Stimulated activated CD4-positive, alpha-beta T cell treated with anti-CD3 and anti-CD28 coated beads, Interleukin-4, amount 100 ng/mL, for 24 hours (primary cell): ENCODE measurements at regions not wholly inside any gene's neighbourhood (a gene's known extent, or its start where the extent isn't known, plus 50 kb on each side); places are given as distances from the start of the nearest gene placed in this dataset.
"Not testable (repeated sequence)": the region's sequence is repeated elsewhere in the genome, so short reads cannot be mapped to it uniquely, and the experiment has no call there.

Experiments used
- DNase-seq: peaks from one replicate; pipeline ENCODE4 v3.0.0-alpha.2; 2020

DNA sequence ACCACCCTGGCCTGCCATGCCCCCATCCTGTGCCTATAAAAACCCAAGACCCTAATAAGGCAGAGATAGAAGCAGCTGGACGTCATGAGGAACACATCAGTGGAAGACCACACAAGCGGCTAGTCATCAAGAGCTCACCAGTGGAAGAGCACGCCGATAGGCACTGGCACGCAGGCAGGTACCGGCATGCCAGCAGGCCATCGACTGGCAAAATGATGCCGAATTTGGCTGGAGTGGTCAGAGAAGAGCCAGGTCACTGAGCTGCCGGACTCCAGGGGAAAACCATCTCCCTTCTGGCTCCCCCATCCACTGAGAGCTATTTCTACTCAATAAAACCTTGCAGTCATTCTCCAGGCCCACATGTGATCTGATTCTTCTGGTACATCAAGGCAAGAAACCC, 227.6 kb upstream of the EXOC2 start:
- DNase-seq = no peak

DNA sequence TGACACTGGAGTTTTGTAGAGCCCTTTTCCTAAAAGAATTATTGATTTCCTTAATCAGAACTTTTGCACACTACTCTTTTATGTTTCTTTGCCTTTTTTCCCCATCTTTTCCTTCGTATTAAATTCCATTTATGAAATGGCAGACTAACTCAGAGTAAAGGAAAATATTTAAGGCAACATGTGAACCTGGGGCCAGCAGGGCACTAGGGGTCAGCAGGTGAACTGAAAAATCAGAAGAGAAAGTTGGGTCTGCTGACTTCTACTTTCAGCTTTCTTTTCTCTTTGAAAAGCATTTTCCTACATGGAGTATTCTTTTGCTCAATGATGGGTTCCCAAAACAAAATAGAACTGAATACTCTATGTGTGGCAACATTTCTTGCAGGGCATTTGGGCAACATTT, 226.6 kb upstream of the EXOC2 start:
- DNase-seq = no peak

DNA sequence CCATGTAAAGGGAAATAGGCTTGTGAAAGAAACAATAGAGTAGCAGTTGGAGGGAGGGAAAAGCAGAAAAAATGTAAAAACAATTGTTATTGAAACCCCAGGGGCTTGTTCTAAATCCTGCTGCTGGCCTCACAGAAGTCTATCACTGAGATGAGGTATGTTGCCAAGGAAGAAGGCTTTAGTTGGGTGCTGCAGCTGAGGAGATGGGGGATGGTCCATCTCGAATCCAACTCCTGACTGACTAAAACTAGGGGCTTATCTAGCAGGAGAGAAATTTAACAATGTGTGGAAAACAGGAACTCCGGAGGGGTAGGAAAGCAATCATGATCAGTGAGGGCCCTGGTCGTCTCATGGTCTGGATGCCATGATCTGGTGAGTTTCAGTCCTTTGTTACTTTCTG, 225.0 kb upstream of the EXOC2 start:
- DNase-seq = no peak

DNA sequence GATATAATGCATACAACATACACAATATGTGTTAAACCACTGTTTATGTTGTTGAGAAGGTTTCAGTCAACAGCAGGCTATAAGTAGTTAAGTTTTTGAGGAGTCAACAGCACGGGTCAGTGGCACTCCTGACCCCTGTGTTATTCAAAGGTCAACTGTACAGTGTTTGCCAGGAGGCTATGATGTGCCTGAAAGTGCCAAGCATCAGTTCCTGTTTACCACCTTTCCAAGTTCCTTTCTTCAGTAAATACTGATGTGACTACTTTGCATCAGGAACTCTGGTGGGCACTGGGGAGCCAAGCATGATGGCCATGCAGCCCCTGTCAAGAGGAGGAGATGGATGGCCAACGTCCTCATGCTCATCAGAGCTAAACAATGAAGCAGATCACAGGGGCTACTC, 224.4 kb upstream of the EXOC2 start:
- no peak for DNase-seq

DNA sequence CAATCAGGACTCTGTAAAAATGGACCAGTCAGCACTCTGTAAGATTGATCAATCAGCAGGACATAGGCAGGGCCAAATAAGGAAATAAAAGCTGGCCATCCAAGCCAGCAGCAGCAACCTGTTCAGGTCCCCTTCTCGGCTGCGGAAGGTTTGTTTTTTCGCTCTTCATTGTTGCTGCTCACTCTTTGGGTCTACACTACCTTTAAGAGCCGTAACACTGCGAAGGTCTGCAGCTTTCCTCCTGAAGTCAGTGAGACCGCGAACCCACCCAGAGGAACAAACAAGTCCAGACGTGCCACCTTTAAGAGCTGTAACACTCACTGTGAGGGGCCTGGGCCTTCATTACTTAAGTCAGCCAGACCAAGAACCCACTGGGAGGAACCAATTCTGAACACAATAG, 223.2 kb upstream of the EXOC2 start:
- no peak for DNase-seq

DNA sequence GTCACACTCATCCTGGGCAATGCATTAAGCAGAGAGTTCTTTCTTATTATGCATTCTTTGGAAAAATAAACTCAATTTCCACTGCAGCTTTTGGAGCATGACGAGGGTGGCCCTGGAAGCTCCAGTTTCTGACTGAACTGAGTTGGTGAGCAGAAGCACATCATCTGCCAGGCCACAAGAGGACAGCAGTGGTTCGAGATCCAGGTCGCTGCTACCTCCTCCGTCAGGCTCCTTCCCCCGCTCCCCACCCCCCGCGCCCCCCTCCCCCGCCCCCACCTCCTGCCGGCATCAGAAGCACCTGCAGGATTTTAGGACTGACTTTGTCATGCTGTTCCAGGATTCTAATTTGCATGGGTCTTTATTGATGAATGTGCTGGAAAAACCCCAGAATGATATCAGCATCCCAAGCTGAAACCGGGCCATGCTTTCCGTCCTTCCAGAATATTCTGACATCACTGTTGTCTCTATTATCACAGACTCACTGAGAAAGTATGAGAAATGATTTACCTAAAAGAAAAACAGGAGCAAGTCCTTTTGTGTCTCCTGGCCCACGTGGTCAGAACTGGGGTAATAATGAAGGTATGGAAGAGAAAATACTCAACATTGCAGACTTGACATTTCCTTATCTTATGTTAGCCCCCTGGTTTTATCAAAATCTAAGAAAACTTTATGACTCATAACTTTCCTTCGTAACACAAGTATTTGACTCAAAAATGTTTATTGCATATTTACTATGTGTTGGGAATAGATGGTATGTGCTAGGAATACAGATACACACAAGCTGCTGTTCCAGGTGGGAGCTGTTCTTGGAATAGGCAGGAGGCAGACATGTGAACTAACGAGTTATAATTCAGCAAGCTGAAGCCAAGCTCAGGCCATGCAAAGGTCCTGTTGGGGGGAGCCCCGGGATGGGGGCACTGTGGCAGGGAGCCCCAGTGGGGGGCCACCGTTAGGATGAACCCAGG, 220.2 kb upstream of the EXOC2 start:
- DNase-seq = no peak

DNA sequence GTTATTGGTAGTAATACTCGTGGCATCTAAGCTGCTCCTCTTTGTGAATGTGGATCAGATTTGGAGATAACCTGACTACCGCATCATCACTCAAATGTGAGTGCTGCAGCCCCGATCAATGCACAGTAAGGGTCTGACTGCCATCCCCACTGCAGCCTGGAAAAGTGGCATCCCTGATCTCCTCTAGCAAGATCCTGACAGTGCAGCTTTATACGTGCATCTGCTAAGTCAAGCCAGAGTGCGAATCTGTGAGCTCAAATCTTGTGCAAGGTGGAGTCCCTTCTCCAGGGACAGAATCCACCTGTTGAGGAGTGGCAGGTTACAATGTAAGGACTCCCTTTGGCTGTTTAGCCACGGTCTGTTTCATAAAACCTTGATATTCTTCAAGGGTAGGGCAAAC, 215.0 kb upstream of the EXOC2 start:
- no peak for DNase-seq

DNA sequence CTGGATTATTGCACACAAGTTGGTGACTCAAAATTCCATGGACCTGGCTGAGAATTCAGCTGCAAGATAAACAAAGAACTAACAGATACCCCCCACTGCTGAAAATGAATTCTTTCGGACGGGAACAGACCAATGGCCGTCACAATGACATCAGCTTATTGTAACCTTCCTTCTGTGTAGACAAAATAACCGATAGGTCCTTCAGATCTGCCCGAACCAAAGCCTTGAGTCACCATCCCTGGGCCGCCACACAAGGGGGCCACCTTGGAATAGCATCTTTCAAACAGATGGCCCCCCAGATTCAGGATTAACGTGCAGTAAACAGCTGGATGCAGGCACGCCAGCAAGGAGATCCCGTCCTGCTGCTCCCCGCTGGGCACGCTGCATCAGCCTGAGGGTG, 214.0 kb upstream of the EXOC2 start:
- DNase-seq = no peak

DNA sequence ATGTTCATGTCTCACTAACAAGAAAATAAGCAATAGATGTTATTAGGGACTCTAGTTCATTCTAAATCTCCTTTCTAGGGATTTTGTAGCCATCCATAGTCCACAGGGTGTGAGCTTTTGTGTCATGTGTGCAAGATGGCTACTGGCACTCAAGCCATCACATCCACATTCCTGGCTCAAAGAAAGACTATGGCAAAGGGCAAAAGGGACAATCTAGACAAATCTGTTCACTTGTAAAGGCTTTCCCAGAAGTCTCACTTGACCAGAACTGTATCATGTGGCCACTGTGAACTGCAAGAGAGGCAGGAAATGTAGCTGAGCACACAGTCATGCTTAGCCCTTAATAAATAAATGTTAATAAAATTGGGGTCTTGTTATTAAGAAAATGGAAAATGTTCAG, 212.6 kb upstream of the EXOC2 start:
- DNase-seq = no peak

DNA sequence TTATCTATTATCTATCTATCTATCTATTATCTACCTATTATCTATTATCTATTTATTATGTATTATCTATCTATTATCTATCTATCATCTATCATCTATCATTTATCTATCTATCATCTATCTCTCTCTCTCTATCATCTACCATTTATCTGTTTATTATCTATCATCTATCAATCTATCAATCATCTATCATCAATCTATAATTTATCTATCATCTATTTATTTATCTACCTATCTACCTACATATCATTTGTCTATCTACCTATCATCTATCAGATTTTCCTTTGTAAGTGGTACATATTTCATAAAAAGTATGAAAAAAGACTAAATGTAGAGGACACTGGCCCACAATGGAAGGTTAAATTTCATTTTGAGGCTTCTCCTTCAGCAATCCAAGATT, 212.1 kb upstream of the EXOC2 start:
- no peak for DNase-seq

DNA sequence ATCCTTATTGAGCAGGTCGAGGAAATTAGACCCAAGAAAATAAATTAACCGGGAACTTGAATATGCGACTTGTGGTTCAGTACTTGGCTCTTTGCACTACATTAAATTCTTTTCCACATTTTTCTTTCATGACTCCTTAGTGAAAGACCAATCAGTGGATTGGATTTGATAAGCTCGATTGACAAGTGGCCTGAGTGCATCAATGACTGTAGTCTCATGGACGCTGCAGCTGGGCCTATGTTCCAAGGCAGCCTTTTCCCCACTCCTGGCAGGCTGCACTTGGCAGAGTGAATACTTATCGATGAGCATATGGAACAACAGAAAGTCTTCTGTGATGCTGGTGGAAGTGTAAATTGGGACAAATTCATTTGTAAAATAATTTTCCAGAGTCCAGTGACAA, 210.8 kb upstream of the EXOC2 start:
- DNase-seq = no peak

DNA sequence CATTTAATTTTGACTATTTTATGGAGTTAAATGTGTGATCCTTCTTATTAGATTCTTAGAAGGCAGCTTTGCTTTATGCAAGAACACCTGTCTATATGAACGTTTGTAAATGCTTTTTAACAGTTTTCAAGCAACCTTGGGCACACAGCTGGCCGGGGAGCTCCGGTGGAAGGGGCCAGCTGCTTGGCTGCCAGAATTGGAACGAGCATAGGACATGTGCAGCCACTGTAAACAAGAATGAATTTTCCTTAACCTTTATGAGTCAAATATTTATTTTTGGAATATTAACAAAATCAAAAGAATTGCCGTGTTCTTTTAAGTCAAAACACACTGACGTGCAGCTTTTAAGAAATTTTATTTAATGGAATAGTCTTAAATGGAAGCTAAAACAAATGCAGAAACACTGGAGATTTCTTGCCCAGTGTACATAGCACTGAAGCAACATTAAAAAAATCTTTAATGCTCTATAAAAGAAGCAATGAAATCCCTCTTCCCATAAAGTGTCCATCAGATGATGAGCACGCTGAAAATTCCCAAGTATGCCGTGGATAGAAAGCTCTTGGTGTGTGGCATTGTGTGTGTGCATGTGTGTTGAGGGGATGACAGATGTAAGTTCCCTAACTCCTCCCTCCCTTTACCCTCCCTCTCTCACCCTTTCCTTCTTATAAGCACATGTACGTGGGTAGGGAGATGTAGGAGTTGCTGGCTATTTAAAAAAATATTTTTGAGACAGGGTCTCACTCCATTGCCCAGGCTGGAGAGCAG, 208.9 kb upstream of the EXOC2 start:
- no peak for DNase-seq

DNA sequence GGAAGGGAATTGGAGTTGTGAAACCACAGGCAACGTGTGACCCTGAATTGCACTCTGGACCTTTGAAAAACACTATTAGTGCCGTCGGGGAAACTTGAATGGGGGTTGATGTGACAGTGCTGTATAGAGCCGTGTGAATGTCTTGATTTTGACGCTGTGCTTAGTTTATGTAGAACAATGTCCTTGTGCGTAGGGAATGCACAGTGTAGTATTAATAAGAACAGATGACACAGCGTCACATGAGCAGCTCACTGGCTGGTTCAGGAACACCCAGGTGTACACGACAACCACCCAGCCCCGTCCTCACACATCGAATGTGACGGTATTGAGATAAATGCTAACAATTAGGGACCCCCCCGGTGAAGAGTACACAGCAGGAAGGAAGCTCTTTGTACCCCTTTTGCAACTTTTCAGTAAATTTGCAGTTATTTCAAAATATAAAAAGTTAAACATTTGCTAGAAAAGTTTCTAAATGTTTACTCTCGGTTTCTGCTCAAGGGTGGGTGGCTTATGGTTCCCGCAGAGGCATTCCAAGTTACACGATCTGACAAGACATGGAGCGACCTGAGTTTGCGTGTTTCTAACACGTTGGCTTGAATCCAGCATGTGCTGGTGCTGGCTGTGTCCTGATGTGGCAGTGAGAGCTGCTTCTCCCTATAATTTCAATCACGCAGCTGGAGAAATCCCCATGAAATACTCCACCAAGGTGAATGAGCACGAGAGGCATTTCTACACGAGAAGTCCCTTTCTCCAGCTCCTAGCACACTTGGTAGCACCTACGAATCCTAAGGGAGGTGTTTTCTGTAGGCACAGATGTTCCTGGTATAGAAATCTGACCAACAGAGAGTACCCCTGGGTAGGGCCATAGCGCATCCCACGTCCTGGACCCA, 208.0 kb upstream of the EXOC2 start:
- no peak for DNase-seq

DNA sequence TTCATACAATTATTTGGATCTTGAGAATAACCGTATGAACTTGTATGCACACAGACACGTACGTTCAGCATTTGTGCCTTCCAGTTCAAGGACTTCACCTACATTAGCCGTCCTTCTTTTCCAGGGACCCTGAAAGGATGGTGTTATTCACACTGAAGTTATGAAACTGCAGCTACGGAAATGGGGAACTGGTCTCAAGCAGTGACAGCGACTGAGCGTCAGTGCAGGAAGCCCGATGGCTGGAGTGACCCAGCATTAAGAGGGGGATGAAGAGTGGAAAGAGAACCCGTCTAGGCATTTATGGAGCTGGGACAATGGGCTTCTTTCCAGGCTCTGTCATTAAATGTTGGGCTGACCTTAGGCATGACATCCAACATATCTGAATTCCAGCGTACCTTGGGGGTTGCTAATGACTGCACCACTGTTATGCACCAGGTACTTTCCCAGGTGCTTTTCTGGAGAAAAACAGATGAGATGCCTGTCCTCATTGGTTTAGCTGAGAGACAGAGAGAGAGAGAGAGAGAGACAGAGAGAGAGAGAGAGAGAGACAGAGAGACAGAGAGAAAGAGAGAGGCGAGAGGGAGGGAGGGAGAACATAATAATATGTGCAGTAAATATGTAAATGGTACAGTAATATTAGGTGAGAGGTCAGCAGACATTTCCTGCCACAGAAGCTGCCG, 204.7 kb upstream of the EXOC2 start:
- no peak for DNase-seq

DNA sequence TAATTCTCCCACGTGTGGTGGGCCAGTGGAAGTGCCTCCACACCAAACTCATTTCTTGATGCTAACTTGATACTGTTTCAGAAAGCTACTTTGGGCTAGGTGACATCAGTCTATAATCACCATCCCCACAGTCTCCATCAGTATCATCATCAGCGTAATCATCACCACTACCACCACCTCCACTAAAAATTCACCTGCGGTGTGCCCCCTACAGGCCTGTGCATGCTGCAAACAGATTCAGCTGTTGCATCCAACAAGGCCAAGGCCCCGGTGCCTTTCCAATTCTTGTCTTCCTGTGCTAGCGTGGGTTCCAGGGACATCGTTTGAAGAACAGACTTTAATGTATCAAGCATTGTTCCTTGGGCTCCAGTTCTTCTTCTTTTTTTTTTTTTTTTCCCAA, 201.3 kb upstream of the EXOC2 start:
- peak; percentile 6 for DNase-seq

DNA sequence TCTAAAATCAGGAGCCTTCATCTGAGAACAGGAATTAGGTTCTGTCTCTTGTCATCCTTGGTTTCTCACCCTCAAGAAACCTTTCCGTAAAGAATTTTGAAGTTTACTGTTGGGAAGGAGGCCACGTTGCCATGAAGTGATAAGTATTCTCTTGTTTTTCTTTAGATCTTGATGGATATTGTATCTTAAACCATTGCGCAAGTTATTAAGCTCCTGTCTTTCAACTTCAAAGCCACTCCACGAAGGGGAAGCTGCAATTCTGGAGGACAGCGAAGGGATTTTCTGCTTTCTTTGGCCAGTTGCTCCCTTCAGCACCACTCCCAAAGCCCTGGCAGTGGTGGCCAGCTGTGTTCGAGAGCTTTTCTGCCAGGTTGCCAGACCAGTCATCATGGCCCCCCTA, 198.1 kb upstream of the EXOC2 start:
- DNase-seq = no peak

DNA sequence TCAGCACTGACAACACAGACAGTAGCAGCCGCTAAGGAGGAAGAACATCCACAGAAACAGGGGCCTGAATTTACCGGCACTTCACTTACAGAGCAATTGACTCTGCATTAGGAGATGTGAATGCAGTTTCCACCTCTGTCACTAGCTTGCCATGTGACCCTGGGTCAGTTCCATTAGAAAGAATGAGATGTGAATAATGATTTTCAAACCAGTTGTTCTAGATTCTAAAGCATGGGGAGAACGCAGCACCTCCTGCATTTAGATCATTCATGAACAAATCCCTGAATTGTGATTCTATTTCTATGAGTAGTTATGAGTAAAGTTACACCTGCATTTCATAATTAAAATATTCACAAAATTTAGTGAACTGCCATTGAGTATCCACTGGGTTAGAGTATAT, 197.3 kb upstream of the EXOC2 start:
- DNase-seq = no peak

DNA sequence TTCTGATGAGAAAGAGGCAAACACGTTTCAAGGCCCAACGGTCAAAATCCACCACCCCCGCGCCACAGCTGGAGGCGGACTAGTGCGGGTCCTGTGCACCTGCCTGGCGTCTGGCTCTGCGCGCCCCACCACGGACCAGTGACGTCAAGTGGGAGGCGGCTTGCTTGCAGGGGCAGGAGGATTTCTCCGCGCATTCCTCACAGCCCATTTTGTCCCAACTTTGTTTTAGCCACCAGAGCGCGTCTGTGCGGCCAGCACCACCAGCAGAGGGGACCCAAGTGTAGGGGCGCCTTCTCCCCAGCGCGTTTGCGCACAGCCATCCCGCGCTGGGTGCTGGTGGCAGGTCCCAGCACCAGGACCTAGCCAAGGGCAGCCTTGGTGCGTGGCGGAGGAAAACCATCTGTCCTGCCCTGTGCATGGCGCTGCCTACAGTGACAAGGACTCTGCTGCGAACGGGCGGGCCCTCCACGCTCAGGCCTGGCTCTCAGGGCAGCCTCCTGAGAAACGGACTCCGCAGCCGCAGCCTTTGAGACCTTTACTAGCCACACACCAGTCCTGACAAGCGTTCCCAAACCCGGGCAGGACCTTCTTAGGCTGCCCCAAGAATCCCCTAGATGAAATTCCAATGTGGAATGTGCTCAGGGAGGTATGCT, 194.8 kb upstream of the EXOC2 start:
- no peak for DNase-seq

DNA sequence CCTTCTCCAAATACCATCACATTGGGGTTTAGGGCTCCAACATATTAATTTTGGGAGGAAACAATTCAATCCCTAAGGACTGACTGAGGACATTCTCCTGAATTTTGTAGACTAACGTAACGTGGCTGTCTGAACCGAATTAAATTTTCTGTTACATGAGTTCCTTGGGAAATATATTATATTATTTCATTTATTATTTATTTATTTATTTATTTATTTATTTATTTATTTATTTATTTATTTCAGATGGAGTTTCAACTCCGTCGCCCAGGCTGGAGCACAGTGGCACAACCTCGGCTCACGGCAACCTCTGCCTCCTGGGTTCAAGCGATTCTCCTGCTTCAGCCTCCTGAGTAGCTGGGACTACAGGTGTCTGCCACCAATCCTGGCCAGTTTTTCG, 193.2 kb upstream of the EXOC2 start:
- DNase-seq = not testable (repeated sequence)

DNA sequence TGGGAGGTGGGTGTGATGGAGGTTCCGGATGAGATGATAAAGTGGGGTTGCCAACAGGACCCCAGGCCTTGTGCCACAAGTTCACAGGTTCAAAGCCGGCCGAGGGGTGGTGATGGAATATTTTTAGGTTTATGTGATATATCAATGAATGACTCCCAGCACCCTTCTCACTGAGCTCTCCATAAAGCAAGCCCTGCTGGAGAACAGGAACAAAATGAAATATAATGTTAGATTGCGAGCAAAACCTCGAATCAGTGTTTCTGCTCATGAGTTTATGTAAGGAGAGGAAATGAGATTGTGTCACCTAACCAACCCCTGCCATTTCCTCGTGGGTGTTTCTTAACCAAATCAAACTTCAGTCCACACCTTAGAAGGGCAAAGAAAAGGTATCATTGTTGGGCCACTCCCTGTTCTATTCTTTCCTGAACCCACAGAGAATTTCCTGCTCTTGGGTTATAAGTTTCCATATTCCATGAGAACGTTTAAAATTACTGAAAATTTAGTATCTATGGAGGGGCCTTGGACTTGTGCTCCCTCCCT, 192.2 kb upstream of the EXOC2 start:
- no peak for DNase-seq

DNA sequence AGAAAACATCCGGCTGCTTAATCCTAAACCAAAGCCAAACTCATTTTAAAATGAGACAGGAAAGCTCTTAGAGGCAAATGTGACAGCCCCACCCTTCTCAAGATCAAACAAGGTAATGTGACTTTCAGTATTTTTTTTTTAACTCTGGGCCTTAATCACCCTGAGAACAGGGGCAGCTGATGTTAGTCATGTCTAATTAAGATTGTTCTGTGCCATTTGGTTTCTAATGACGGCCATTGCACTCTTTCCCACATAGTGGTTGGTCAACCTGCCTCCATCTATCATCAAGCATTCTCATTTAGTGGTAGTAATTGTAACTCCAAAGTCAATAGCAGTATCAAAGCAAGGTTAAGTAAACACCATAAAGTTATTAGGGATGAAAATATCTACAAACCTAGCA, 191.6 kb upstream of the EXOC2 start:
- no peak for DNase-seq

DNA sequence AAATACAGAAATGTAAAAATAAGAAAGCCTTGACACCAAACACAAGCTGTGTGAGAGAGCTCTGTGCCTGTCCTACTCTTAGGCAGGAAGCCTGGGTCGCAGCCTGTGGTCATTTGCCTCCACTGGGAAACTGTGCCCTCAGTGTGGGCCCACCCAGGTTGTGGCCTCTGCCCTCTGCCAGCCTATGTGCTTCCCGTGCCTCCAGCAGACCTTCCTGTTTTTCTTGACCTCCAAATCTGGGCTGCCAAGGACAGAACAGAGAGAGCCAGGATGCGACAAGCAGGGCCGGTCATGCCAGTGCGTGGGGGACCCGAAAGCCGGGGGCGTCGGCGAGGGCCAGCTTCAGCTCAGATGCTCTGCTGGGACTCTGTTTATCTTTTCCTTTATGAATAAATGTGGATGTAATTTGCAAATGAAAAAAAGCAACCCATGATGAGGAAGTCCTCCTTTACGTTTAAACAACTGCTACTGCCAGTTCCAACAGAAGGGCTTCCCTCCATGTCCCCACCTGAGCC, 189.2 kb upstream of the EXOC2 start:
- no peak for DNase-seq
